ENCODE measurements at regions not wholly inside any gene's neighbourhood (a gene's known extent, or its start where the extent isn't known, plus 50 kb on each side); places are given as distances from the start of the nearest gene placed in this dataset.

DNA sequence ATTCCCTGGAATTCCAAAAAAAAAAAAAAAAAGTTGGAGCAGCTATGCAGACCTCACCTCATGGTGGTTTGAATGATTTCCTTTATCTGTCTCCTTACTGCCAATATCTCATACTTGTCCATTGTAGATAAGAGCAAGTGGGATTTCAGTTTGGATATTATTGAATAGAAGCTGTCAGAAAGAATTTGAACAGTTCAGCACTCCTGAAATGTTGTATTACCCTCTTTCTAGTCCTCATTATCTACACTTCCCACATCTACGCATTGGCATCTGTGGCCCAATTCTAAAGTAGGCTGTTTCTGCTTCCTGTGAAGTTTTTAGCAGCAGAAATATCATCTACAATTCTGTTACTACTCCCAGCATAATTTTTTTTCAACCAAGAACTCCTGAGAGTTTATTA, 68.2 kb upstream of the KHDRBS2 start (continued):
- TF ChIP-seq, protein P1, sequence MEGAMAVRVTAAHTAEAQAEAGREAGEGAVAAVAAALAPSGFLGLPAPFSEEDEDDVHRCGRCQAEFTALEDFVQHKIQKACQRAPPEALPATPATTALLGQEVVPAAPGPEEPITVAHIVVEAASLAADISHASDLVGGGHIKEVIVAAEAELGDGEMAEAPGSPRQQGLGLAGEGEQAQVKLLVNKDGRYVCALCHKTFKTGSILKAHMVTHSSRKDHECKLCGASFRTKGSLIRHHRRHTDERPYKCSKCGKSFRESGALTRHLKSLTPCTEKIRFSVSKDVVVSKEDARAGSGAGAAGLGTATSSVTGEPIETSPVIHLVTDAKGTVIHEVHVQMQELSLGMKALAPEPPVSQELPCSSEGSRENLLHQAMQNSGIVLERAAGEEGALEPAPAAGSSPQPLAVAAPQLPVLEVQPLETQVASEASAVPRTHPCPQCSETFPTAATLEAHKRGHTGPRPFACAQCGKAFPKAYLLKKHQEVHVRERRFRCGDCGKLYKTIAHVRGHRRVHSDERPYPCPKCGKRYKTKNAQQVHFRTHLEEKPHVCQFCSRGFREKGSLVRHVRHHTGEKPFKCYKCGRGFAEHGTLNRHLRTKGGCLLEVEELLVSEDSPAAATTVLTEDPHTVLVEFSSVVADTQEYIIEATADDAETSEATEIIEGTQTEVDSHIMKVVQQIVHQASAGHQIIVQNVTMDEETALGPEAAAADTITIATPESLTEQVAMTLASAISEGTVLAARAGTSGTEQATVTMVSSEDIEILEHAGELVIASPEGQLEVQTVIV (CRISPR knock-in tag; IDR thresholded peaks at IDR 0.05; ENCODE audit: borderline replicate concordance): no peak
- no peak for TF ChIP-seq SMARCA4 (IDR thresholded peaks at IDR 0.05)
- TF ChIP-seq FUS (optimal IDR thresholded peaks at IDR 0.05; ENCODE audit: low read depth, low read length): no peak
- TF ChIP-seq HDAC8 (tag; IDR thresholded peaks at IDR 0.05): no peak
- TF ChIP-seq HDAC1 (IDR thresholded peaks at IDR 0.05): no peak
- TF ChIP-seq STAG1 (CRISPR knock-in tag; IDR thresholded peaks at IDR 0.05; ENCODE audit: borderline replicate concordance): no peak
- no peak for TF ChIP-seq HLTF (IDR thresholded peaks at IDR 0.05)
- TF ChIP-seq, protein P2, sequence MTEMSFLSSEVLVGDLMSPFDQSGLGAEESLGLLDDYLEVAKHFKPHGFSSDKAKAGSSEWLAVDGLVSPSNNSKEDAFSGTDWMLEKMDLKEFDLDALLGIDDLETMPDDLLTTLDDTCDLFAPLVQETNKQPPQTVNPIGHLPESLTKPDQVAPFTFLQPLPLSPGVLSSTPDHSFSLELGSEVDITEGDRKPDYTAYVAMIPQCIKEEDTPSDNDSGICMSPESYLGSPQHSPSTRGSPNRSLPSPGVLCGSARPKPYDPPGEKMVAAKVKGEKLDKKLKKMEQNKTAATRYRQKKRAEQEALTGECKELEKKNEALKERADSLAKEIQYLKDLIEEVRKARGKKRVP (CRISPR knock-in tag; IDR thresholded peaks at IDR 0.05): no peak
- no peak for TF ChIP-seq ELF1 (tag; IDR thresholded peaks at IDR 0.05)
- TF ChIP-seq, protein P3, sequence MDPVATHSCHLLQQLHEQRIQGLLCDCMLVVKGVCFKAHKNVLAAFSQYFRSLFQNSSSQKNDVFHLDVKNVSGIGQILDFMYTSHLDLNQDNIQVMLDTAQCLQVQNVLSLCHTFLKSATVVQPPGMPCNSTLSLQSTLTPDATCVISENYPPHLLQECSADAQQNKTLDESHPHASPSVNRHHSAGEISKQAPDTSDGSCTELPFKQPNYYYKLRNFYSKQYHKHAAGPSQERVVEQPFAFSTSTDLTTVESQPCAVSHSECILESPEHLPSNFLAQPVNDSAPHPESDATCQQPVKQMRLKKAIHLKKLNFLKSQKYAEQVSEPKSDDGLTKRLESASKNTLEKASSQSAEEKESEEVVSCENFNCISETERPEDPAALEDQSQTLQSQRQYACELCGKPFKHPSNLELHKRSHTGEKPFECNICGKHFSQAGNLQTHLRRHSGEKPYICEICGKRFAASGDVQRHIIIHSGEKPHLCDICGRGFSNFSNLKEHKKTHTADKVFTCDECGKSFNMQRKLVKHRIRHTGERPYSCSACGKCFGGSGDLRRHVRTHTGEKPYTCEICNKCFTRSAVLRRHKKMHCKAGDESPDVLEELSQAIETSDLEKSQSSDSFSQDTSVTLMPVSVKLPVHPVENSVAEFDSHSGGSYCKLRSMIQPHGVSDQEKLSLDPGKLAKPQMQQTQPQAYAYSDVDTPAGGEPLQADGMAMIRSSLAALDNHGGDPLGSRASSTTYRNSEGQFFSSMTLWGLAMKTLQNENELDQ (CRISPR knock-in tag; IDR thresholded peaks at IDR 0.05; ENCODE audit: borderline replicate concordance): no peak
- no peak for TF ChIP-seq ZNF24 (IDR thresholded peaks at IDR 0.05)
- no peak for TF ChIP-seq CEBPB (tag; IDR thresholded peaks at IDR 0.05)
- TF ChIP-seq, protein P4, sequence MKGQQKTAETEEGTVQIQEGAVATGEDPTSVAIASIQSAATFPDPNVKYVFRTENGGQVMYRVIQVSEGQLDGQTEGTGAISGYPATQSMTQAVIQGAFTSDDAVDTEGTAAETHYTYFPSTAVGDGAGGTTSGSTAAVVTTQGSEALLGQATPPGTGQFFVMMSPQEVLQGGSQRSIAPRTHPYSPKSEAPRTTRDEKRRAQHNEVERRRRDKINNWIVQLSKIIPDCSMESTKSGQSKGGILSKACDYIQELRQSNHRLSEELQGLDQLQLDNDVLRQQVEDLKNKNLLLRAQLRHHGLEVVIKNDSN (CRISPR knock-in tag; IDR thresholded peaks at IDR 0.05): no peak

Data from K562 (cell line).